22Rv1 (cell line): ENCODE measurements at regions not wholly inside any gene's neighbourhood (a gene's known extent, or its start where the extent isn't known, plus 50 kb on each side); places are given as distances from the start of the nearest gene placed in this dataset.

ENCODE experiments used
- CTCF ChIP-seq: fragments of 450-650 bp; IDR thresholded peaks from 2 replicates; pipeline ENCODE4 v1.5.1; 2017; ENCODE audit warnings: mild to moderate bottlenecking
- ZFX ChIP-seq: fragments of 450-650 bp; IDR thresholded peaks from 2 replicates; pipeline ENCODE4 v1.6.1; 2017; ENCODE audit warnings: antibody characterized with exemption, borderline replicate concordance

GRCh38 chr3:110858549-110858948 lies 213.1 kb upstream of the NECTIN3 start:
- no peak for TF ChIP-seq CTCF
- no peak for TF ChIP-seq ZFX
